ENCODE measurements at regions not wholly inside any gene's neighbourhood (a gene's known extent, or its start where the extent isn't known, plus 50 kb on each side); places are given as distances from the start of the nearest gene placed in this dataset.

- TF ChIP-seq CTCF (IDR thresholded peaks at IDR 0.05), result no peak
- peaks cover 0 to 16% of the 10 kb centered on the region in 2 donors for H3K9me3 ChIP-seq
- H3K4me3 ChIP-seq, result no peak overlapping the region
- no peak overlapping the region for H3K27ac ChIP-seq
- H3K36me3 ChIP-seq, result no peaks in the 10 kb centered on the region
- no peaks in the 10 kb centered on the region for H3K27me3 ChIP-seq
- DNase-seq (ENCODE audit: low spot score), result no peak
- no peaks in the 10 kb centered on the region for H3K4me1 ChIP-seq
Observed at GRCh38 chr13:37349916-37350315, 244.5 kb upstream of the CSNK1A1L start.

- Histone ChIP-seq H3K27me3 (no peaks in the 10 kb centered on the region), H3K27ac (no peak overlapping the region), H3K9me3 (peaks cover 0 to 16% of the 10 kb centered on the region in 2 donors), H3K36me3 (no peaks in the 10 kb centered on the region), H3K4me3 (no peak overlapping the region), H3K4me1 (no peaks in the 10 kb centered on the region)
- DNase-seq (ENCODE audit: low spot score), result no peak
- TF ChIP-seq CTCF (IDR thresholded peaks at IDR 0.05), result no peak
Observed at GRCh38 chr13:37348916-37349643, 243.6 kb upstream of the CSNK1A1L start.

- Histone ChIP-seq H3K4me1 (no peaks in the 10 kb centered on the region), H3K36me3 (no peaks in the 10 kb centered on the region), H3K9me3 (peaks cover 0 to 16% of the 10 kb centered on the region in 2 donors), H3K4me3 (no peak overlapping the region), H3K27me3 (no peaks in the 10 kb centered on the region), H3K27ac (no peak overlapping the region)
- no peak for DNase-seq (ENCODE audit: low spot score)
- no peak for TF ChIP-seq CTCF (IDR thresholded peaks at IDR 0.05)
Observed at GRCh38 chr13:37345869-37346268, 240.4 kb upstream of the CSNK1A1L start.

GRCh38 chr13:37345391-37345790 is 239.9 kb upstream of the CSNK1A1L start:
- no peak for TF ChIP-seq CTCF (IDR thresholded peaks at IDR 0.05)
- no peak overlapping the region for H3K4me3 ChIP-seq

GRCh38 chr13:37344056-37344455 is 238.6 kb upstream of the CSNK1A1L start:
- no peaks in the 10 kb centered on the region for H3K36me3 ChIP-seq
- no peak overlapping the region for H3K27ac ChIP-seq
- no peak overlapping the region for H3K4me3 ChIP-seq
- TF ChIP-seq CTCF (IDR thresholded peaks at IDR 0.05), result no peak
- H3K27me3 ChIP-seq, result no peaks in the 10 kb centered on the region
- DNase-seq (ENCODE audit: low spot score), result no peak
- peaks cover 0 to 16% of the 10 kb centered on the region in 2 donors for H3K9me3 ChIP-seq
- no peaks in the 10 kb centered on the region for H3K4me1 ChIP-seq

More at GRCh38 chr13:37345391-37345790, 239.9 kb upstream of the CSNK1A1L start:
- Histone ChIP-seq H3K27ac (no peak overlapping the region), H3K27me3 (no peaks in the 10 kb centered on the region), H3K4me1 (no peaks in the 10 kb centered on the region), H3K9me3 (peaks cover 0 to 16% of the 10 kb centered on the region in 2 donors), H3K36me3 (no peaks in the 10 kb centered on the region)
- DNase-seq (ENCODE audit: low spot score), result no peak

GRCh38 chr13:37342205-37342604 is 236.7 kb upstream of the CSNK1A1L start:
- Histone ChIP-seq H3K9me3 (no peaks in the 10 kb centered on the region), H3K27ac (no peak overlapping the region), H3K36me3 (no peaks in the 10 kb centered on the region), H3K4me1 (no peaks in the 10 kb centered on the region), H3K27me3 (no peaks in the 10 kb centered on the region), H3K4me3 (no peak overlapping the region)
- no peak for TF ChIP-seq CTCF (IDR thresholded peaks at IDR 0.05)
- DNase-seq (ENCODE audit: low spot score), result no peak

Data from right atrium auricular region (tissue), 2 donors.